HG02623 (cell line): ENCODE measurements at regions not wholly inside any gene's neighbourhood (a gene's known extent, or its start where the extent isn't known, plus 50 kb on each side); places are given as distances from the start of the nearest gene placed in this dataset.
"Not testable (repeated sequence)": the region's sequence is repeated elsewhere in the genome, so short reads cannot be mapped to it uniquely, and the experiment has no call there.

Experiments used
- ATAC-seq: cut with Tn5 transposase; IDR thresholded peaks from one replicate; pipeline ENCODE4 v1.9.1; 2021; ENCODE audit warnings: moderate library complexity; ENCODE audit not compliant: unreplicated experiment

DNA sequence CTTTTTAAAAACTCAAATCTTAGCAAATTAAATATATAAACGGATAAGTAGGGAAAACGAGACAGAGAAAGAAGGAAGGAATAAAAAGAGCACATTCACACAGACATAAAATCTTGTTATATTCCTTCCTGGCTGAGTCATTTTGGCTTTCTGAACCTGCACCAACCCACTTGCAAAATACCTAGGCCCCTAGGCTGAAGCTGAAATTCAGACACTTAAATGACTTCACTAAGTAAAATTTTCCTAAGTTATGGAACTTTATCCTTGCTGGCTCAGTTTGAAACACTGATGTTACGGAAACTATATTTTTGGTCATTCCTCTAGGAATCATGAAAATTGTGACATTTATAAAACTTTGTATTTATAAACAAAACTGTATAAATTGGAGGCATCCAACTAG lies 462.8 kb upstream of the NFIA start:
- no peak for ATAC-seq

- ATAC-seq = no peak
Observed at GRCh38 chr1:60615666-60616065, 466.7 kb upstream of the NFIA start.

GRCh38 chr1:60612790-60613189 lies 469.6 kb upstream of the NFIA start:
- no peak for ATAC-seq

GRCh38 chr1:60606921-60607320 lies 475.4 kb upstream of the NFIA start:
- ATAC-seq = not testable (repeated sequence)

DNA sequence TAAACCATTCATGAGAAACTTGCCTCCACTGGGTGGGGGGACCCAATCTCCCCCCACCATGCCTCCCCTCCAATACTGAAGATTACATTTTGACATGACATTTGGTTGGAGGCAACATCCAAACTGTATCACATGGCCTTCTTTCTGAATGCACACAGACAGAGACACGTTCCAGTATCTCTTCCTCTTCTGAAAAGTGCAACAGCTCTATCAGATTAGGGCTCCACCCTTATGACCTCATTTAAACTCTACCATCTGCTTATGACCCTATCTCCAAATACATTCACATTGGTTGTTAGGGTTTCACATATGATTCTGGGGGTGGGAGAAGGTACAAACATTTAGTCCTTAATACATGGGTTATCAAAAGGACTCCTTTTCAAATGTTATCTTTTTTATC lies 481.8 kb upstream of the NFIA start:
- no peak for ATAC-seq

DNA sequence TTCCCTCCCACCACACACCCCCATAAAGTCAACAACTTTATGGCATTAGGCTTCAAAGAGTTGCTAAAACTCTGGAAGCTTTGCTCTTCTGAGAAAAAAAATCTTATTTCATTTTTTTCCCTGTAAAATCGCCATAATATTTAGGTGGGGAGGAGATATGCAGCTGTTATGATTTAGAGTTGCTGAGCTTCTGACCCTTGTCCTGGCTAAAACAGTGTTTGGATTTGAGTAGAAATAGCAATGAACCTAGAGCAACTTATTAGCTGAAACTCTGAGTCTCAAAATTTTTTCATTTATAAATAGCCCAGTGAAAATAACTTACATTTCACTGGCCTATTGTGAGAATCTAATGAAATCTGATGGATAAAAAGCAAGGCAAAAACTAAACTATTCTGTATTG lies 482.8 kb upstream of the NFIA start:
- ATAC-seq = no peak

DNA sequence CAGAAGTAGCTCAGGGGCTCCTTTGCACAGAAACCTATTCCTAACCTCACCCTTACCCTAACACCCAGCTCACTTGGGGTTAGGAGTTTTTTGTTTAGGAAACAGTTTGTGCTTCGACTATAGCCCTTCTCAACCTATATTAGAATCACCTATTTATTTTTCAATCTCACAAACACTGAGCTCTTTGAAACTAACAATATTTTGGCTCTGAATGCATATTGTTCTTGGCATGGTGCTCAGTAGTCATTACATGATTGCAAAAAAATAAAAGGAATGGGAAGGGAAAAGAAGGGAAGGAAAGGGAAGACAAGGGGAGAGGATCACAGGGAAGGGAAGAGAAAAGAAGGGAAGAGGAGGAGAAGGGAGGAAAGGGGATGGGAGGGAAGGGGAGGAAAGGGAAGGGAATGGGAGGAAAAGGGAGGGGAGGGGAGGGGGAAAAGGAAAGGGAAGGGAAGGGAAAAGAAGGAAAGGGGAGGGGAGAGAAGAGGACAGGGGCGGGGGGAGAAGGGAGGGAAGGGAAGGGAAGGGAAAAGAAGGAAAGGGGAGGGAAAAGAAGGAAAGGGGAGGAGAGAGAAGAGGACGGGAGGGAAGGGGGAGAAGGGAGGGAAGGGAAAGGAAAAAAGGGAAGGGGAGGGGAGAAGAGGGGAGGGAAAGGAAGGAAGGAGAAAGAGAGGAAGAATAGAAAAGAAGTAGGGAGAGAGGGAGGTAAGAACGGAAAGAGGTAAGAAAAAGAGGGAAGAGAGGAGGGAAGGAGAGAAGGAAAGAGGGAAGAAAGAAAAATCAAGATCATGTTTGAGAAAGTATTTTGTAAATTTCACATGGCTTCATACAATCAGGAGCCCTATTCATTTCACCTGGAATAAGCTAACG lies 484.1 kb upstream of the NFIA start:
- no peak for ATAC-seq

- ATAC-seq = no peak
Observed at GRCh38 chr1:60596791-60597750, 485.3 kb upstream of the NFIA start.

- no peak for ATAC-seq
Observed at GRCh38 chr1:60591583-60591982, 490.8 kb upstream of the NFIA start.

- ATAC-seq = no peak
Observed at GRCh38 chr1:60589916-60590315, 492.4 kb upstream of the NFIA start.

DNA sequence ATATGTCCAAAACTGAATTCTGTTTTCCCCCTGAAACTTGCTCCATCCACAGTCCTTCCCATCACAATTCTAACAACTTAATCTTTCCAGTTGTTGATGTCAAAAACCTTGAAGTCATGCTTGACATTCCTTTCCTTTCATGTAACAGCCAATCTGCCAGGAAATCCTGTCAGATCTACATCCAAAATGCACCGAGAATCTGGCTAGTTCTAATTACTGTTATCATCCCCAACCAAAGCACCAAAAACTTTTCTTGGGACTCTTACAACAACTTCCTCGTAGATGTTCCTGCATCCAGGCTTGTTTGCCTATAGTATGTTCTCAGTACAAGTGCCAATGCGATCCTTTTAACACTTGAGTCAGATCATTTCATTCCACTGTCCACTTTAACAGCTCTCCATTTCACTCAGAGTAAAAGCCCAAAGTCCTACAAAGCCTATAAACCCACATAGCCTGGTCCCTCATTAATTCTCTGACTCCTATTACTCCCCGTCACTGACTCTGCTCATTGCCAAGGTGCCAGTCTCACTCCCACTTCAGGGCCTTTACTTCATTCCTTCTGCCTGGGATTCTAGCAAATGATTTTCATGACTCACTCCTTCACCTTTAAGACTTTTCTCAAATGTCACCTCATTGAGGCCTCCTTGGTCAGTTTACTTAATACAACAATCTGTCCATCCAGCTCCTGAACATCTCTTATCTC lies 493.2 kb upstream of the NFIA start:
- no peak for ATAC-seq

GRCh38 chr1:60584371-60584770 lies 498.0 kb upstream of the NFIA start:
- ATAC-seq = no peak

GRCh38 chr1:60583696-60584095 lies 498.7 kb upstream of the NFIA start:
- no peak for ATAC-seq

DNA sequence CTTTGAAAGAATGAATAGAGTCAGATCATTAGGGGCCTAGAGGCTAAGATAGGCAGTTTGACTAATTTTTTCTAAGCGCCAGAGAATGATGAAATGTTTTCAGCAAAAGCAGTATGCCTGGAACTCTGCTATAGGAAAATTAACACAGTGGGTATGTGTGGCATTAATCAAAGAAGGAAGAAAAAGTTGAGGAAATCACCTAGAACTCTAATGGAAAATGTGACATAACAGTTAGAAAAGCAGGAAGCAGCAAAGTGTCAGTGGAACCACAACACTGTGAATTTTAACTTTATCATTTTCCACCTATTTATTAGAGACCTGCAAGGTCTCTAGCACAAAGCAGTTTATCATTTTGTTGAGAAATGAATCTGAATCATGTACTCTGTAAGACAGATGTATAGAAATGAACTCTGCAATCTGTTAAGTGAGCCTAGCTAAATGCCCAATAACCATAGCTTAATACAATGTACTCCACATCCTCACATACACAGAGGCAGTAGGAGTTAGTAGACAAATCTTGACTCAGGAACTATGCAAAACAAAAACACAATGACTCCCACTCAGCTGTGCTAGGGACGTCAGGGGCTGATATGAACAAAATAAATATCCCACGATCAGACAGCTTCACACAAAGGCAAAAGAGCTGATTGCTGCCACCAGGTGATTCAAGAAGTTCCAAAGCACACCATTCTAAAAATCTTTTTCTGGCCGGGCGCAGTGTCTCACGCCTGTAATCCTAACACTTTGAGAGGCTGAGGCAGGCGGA lies 500.7 kb upstream of the NFIA start:
- no peak for ATAC-seq

GRCh38 chr1:60577029-60577428 lies 503.5 kb upstream of the C1orf87 start:
- ATAC-seq = no peak

GRCh38 chr1:60575326-60575977 lies 501.9 kb upstream of the C1orf87 start:
- ATAC-seq = no peak

GRCh38 chr1:60573726-60574409 lies 500.3 kb upstream of the C1orf87 start:
- no peak for ATAC-seq

- ATAC-seq = no peak
Observed at GRCh38 chr1:60573121-60573520, 499.6 kb upstream of the C1orf87 start.

DNA sequence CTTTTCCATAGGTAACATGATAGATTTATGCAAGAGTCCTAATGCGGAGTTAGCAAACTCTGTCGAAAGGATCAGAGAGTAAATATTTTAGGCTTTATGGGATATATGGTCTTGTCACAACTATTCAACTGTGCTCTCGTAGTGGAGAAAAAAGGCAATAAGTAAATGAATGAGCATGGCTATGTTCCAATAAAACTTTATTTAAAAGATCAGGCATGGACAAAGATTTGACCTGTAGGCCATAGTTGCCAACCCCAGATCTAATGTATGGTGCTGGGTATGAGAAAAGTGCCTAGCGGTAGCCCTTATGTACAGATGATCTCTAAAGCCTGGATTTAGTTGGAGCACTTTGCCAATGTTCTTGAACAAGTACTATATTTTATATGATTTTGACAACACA lies 498.8 kb upstream of the C1orf87 start:
- ATAC-seq = no peak
